Ascending aorta (tissue), 2 donors: ENCODE measurements at regions not wholly inside any gene's neighbourhood (a gene's known extent, or its start where the extent isn't known, plus 50 kb on each side); places are given as distances from the start of the nearest gene placed in this dataset.

Experiments used
- DNase-seq, 2 donors: peaks; one replicate each; pipeline ENCODE4 v3.0.0-alpha.2; 2019; ENCODE audit warnings: low spot score in 2 of 2
- H3K27ac ChIP-seq, 2 donors: fragments of 200-600 bp; sonication (generic); one replicate each; pipeline ENCODE4 v1.5.1; 2016 to 2017; ENCODE audit warnings: mild to moderate bottlenecking in 1 of 2
- H3K27me3 ChIP-seq: fragments of 200-600 bp; sonication (generic); one replicate; pipeline ENCODE4 v1.5.1; 2017
- H3K36me3 ChIP-seq, 2 donors: fragments of 200-600 bp; sonication (generic); one replicate each; pipeline ENCODE4 v1.5.1; 2016
- H3K4me1 ChIP-seq, 2 donors: fragments of 200-600 bp; sonication (generic); one replicate each; pipeline ENCODE4 v1.5.1; 2016 to 2017; ENCODE audit warnings: mild to moderate bottlenecking in 1 of 2
- H3K4me3 ChIP-seq, 2 donors: fragments of 200-600 bp; sonication (generic); one replicate each; pipeline ENCODE4 v1.5.1; 2016 to 2017; ENCODE audit warnings: mild to moderate bottlenecking in 1 of 2
- H3K9me3 ChIP-seq, 2 donors: fragments of 200-600 bp; sonication (generic); one replicate each; pipeline ENCODE4 v1.5.1; 2016
- CTCF ChIP-seq, 3 experiments: fragments of 200-600 bp in 2 of 3; fragments of 450-650 bp in 1 of 3; sonication (generic) in 2 of 3; IDR thresholded peaks; one replicate each; pipeline ENCODE4 v1.5.1; 2016 to 2019; ENCODE audit warnings: antibody characterized with exemption in 3 of 3, mild to moderate bottlenecking in 1 of 3, moderate library complexity in 1 of 3
- intact Hi-C: fragments of 100-400 bp; cut with DNase I; formaldehyde crosslinking; loops from one replicate; pipeline ENCODE4 v1.15.1; 2023

DNA sequence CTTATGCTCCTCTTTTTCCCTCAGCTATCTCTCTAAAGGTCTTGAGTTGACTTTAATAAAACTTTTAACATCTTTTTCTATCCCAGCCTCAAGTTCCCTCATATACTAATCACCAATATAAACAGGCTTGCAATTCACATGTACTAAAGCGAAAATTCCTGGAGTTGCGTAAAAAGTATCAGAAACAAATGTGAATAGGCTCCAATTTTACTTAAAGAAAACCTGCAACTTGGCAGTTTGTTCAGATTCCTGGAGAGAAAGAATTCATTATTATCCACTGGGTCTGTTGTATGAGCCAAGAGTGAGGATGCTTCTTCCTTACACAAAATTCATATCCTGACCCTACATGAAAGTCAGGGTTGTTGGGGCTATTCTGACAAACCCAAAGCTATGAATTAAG is 384.2 kb downstream of the DTWD2 start:
- Histone ChIP-seq H3K36me3 (no peaks in the 10 kb centered on the region), H3K27ac (no peak overlapping the region), H3K4me1 (no peaks in the 10 kb centered on the region), H3K9me3 (no peaks in the 10 kb centered on the region), H3K4me3 (no peak overlapping the region), H3K27me3 (no peaks in the 10 kb centered on the region)
- intact Hi-C loops: no loop called here
- no peak for DNase-seq
- no peak for TF ChIP-seq CTCF (IDR thresholded peaks at IDR 0.05)

DNA sequence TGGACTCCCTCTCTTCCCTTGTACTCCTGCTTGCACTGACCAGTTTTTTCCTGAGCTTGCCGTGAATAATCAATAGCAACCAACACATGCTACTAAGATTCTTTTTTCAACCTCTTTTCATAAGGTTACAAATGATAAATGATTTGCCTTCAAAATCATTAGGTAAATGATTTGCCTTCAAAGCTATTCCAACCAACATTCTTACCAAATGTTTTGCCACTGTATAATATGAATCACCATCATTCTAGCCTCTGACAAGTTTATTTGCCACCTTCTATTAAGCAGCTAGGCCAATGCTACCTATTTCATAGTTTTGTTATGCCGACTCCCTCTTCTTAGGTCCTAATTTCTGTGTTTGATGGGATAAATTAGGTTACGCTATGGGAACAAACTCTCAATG is 385.1 kb downstream of the DTWD2 start:
- no peak for DNase-seq
- no peak overlapping the region for H3K27ac ChIP-seq
- H3K4me3 ChIP-seq: no peak overlapping the region
- H3K4me1 ChIP-seq: no peaks in the 10 kb centered on the region
- no peaks in the 10 kb centered on the region for H3K9me3 ChIP-seq
- H3K36me3 ChIP-seq: no peaks in the 10 kb centered on the region
- intact Hi-C loops: no loop called here
- H3K27me3 ChIP-seq: no peaks in the 10 kb centered on the region
- TF ChIP-seq CTCF (IDR thresholded peaks at IDR 0.05): no peak

GRCh38 chr5:118598311-118598710 is 390.0 kb downstream of the DTWD2 start:
- no peak for TF ChIP-seq CTCF (IDR thresholded peaks at IDR 0.05)
- Histone ChIP-seq H3K4me1 (no peaks in the 10 kb centered on the region), H3K36me3 (no peaks in the 10 kb centered on the region), H3K27me3 (no peaks in the 10 kb centered on the region), H3K4me3 (no peak overlapping the region), H3K27ac (no peak overlapping the region), H3K9me3 (no peaks in the 10 kb centered on the region)
- intact Hi-C loops: no loop called here
- no peak for DNase-seq

DNA sequence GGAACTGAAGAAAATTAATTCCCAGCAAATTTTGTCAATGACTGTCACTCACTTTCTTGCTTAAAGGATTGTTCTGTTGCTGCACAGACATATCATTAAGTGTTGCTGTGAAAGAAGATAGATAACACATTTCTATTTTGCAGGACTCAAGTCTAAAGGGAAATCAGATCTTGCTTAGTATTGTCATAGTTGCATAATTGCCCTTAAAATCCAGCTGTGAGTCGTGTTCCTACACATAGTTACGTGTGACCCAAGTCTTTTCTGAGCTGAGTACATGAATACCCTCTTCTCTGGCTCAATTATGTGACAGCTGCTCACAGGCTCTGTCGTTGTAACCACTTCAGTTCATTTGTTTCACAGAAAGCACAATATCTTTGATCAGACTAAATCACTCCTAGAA is 390.8 kb downstream of the DTWD2 start:
- no peaks in the 10 kb centered on the region for H3K4me1 ChIP-seq
- intact Hi-C loops: no loop called here
- no peaks in the 10 kb centered on the region for H3K9me3 ChIP-seq
- no peak for DNase-seq
- H3K27ac ChIP-seq: no peak overlapping the region
- H3K4me3 ChIP-seq: no peak overlapping the region
- no peaks in the 10 kb centered on the region for H3K27me3 ChIP-seq
- H3K36me3 ChIP-seq: no peaks in the 10 kb centered on the region
- no peak for TF ChIP-seq CTCF (IDR thresholded peaks at IDR 0.05)

- no peak overlapping the region for H3K4me3 ChIP-seq
- no peaks in the 10 kb centered on the region for H3K4me1 ChIP-seq
- no peaks in the 10 kb centered on the region for H3K27me3 ChIP-seq
- intact Hi-C loops: no loop called here
- TF ChIP-seq CTCF (IDR thresholded peaks at IDR 0.05): no peak
- no peak for DNase-seq
- no peaks in the 10 kb centered on the region for H3K9me3 ChIP-seq
- H3K27ac ChIP-seq: no peak overlapping the region
- no peaks in the 10 kb centered on the region for H3K36me3 ChIP-seq
Measured at GRCh38 chr5:118596255-118596654, 392.1 kb downstream of the DTWD2 start.

GRCh38 chr5:118593003-118593328 is 395.4 kb downstream of the DTWD2 start:
- Histone ChIP-seq H3K36me3 (no peaks in the 10 kb centered on the region), H3K4me3 (no peak overlapping the region), H3K4me1 (no peaks in the 10 kb centered on the region), H3K27ac (no peak overlapping the region), H3K9me3 (no peaks in the 10 kb centered on the region), H3K27me3 (no peaks in the 10 kb centered on the region)
- no peak for TF ChIP-seq CTCF (IDR thresholded peaks at IDR 0.05)
- no peak for DNase-seq
- intact Hi-C loops: no loop called here
